ENCODE measurements at regions not wholly inside any gene's neighbourhood (a gene's known extent, or its start where the extent isn't known, plus 50 kb on each side); places are given as distances from the start of the nearest gene placed in this dataset.
"Not testable (repeated sequence)": the region's sequence is repeated elsewhere in the genome, so short reads cannot be mapped to it uniquely, and the experiment has no call there.

GRCh38 chr11:97033178-97033577 is 643.4 kb downstream of the JRKL start:
- no peak for DNase-seq

DNA sequence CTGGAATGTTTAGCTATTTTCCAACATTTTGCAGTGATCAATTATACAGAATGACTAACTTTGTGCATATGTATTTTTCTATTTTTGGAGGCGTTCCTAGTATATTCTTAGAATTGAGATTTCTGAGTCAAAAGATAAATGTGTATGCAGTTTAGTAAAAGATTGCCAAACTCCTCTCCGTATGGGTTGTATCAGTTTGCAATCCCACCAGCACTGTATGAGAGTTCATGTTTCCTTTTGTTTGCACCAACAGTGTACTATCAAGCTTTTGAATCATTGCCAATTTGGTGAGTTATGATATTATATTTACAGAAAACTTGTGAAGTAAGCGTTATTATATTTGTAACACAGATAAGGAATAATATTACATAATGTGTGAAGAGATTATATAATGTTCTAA is 658.7 kb downstream of the JRKL start:
- no peak for DNase-seq

DNA sequence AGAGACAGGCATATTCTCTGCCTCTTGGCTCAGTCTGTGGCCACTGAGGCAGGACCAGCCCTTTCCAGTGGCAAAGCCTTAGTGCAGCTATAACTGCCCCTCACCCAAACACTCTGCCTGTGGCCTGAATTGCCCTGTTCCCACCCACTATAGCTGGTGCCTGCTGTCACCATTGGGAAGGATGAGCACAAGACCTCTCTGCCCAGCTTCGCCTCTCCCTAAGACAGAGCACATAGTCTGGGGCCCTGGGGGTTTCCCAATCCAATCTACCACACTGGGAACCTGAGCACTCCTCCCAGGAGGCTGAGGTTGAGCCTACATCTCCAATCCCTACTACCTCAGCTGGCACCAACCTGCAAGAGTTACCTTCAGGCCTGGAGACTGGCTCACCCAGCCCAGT is 670.4 kb downstream of the JRKL start:
- DNase-seq = no peak

DNA sequence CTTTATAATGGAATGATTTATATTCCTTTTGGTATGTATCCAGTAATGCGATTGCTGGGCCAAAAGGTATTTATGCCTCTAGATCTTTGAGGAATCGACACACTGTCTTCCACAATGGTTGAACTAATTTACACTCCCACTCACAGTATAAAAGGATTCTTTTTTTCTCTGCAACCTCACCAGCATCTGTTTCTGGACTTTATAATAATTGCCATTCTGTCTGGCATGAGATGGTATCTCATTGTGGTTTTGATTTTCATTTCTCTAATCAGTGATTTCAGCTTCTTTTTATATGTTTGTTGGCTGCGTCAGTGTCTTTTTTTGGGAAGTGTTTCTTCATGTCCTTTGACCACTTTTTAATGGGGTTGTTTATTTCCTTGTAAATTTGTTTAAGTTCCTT is 679.3 kb downstream of the JRKL start:
- no peak for DNase-seq

DNA sequence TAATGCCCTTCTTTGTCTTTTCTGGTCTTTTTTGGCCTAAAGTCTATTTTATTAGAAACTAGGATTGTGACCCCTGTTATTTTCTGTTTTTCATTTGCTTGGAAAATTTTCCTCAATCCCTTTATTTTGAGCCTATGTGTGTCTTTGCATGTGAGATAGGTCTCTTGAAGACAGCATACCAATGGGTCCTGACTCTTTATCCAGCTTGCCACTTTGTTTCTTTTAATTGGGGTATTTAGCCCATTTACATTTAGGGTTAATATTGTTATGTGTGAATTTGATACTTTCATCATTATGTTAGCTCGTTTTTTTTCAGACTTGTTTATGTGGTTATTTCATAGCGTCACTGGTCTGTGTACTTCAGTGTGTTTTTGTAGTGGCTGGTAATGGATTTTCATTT is 682.6 kb downstream of the JRKL start:
- DNase-seq = no peak

- DNase-seq = not testable (repeated sequence)
These were observed 686.9 kb downstream of the JRKL start for GRCh38 chr11:97076666-97077065.

DNA sequence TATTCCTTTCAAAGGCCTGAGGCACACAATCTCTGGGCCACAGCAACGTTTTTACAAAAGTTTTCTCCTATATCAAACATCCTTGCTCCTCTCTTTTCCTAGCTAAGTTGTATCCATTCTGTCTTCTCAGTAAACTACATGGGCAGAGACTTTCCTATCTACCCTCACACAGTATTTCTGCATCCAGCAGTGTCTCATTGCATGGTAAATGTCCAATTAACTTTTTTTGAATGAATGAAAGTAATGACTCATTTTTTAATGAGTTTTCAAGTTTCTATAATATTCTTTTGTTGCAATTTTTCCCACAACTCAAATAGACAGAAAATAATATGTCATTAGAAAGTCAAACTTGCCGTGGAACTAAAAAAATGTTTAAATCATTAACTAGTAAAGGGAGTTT is 688.6 kb downstream of the JRKL start:
- no peak for DNase-seq

DNA sequence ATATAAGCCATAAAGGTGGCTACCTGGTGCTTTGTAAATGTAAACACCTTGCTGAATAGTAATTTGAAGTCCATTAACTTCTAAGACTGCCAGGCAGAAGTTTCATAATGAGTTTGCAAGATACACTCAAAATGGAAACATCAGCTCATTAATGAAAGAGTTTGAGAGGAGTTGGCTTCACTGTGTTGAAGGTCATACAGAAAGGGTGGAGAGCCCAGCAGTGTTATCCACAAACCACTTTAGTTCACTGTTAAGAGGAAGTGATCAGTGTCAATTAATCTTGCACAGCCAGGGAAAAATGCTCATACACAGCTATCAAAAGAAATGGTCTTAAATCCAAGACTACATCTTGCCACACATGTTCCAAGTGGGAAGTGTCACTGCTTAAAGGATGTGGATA is 689.4 kb downstream of the JRKL start:
- DNase-seq = no peak

DNA sequence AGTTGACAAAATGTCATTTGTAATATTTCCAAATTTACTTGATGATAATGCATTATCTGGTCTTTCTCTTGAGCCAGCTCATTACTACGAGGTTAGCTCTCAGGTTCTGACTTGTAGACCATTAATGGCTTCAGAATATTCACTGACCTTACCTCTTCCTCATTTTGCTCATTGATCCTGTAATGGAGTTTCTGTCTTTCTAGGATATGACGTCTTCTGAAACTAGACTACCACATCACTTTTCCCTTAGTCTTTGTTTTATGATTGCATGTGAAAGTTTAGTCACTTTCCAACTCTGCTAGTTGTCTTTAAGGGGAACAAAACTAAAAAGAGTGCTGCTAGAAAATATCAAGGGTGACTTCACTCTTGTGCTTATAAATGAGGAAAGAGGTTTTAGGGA is 697.6 kb downstream of the JRKL start:
- no peak for DNase-seq

- no peak for DNase-seq
These were observed 703.0 kb downstream of the JRKL start for GRCh38 chr11:97092823-97093222.

- DNase-seq = not testable (repeated sequence)
These were observed 712.4 kb downstream of the JRKL start for GRCh38 chr11:97102180-97102579.

DNA sequence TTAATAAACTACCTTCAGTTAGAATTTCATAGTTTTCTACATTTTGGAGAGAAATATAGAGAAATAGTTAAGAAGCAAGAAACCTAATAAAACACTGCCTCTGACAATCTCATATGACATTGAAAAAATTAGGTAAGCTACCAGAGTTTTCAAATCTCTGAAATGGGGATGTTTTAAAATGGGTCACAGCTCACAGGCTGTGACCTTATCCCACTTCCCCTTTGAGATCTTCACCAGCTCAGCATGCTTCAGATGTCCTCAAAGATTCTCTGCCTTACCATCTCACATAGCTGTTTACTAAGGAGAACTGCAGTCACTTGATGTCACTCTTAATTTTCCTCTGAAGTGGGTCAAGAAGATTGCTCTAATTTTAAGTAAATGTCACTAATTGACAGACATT is 717.8 kb downstream of the JRKL start:
- DNase-seq = no peak

DNA sequence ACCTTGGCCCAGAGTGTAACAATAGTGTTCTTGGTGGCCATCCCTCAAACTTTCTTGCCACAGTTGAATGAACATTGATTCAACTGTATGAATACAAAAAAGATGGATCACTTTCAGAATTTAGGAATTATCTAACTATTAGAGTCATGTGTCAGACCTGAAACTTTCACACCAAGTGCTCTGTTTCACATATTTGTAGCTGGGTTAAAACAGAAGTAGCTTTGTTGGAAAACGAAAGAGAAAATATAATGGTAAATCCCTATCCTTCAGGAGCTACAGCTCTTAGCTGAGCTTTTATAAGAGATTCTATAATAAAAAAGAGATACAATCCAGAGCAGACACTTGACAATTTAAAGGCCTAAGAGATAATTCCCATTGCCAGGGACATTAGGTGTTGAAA is 719.3 kb downstream of the JRKL start:
- no peak for DNase-seq

DNA sequence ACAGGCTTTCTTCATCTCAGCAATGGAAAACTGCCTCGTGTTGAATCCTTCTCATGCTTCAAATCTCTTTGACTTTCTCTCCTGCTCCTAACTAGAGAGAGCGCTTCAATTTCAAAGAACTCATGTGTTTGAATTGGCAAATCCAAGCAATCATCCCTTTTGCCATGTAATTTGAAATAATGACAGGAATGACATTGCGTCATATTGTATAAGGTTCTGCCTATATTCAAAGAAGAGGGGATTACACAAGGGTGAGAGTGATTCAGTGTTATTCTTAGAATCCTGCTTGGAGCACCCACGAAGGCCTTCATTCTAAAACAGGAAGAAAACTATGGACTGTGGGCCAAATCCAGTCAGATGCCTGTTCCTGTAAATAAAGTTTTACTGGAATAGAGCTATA is 720.6 kb downstream of the JRKL start:
- DNase-seq = no peak

GRCh38 chr11:97111559-97111958 is 721.7 kb downstream of the JRKL start:
- DNase-seq = no peak

DNA sequence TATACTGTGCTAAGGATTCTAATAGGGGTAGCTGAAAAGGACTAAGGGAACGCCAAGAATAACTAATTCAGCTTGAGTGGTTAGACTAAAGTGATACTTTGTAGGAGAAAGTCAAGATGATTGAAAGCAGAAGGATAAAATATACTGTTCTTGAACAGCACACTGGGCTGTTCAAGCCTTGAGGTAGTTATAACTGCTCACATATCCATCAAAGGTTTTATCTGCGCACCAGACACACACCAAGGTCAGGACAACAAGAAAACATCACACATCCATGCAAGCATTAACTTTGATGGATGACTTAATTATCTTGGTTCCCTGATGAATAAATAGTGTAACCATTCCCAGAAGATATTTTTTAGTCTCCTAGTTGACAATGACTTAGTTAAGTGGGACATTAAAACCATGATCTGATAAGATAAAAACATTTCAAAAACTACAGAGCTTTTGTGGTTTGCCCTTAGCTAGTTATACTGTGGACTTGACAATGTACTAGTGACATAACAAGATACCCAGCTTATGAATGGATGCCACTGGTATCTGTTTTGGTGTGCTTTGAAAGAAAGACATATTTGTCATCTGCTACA is 728.9 kb downstream of the JRKL start:
- no peak for DNase-seq

DNA sequence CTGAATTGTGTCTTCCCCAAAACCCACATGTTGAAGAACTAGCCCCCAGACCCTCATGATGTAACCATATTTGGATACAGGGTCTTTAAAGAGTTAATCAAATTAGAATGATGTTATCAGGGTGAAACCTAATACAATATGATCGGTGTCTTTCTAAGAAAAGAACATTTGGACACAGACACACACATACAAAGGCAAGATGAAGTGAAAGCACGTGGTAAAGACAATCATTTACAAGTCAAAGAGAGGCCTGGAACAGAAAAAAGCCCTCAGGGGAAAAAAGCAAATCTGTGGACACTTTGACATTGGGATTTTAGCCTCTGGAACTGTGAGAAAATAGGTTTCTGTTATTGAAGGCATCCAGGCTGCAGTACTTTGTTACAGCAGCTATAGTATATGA is 733.4 kb downstream of the JRKL start:
- DNase-seq = no peak

DNA sequence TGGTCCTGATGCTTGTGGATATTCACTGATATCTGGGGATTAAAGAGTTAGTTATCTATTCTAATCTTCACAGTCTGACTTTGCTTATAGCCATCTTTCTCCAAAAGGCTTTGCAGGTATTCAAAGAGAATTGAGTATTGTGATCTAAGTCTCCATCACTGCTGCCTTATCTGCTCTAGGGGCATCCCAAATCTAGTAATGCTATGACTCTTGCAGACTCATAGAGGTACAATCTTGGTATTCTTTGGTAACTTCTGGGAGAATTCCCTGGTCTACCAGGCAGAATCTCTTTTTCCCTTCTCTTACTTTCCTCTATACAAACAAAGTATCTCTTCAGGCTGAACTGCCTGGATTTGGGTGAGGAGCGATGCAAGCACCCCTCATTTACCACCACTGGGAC is 746.3 kb downstream of the JRKL start:
- DNase-seq = no peak

DNA sequence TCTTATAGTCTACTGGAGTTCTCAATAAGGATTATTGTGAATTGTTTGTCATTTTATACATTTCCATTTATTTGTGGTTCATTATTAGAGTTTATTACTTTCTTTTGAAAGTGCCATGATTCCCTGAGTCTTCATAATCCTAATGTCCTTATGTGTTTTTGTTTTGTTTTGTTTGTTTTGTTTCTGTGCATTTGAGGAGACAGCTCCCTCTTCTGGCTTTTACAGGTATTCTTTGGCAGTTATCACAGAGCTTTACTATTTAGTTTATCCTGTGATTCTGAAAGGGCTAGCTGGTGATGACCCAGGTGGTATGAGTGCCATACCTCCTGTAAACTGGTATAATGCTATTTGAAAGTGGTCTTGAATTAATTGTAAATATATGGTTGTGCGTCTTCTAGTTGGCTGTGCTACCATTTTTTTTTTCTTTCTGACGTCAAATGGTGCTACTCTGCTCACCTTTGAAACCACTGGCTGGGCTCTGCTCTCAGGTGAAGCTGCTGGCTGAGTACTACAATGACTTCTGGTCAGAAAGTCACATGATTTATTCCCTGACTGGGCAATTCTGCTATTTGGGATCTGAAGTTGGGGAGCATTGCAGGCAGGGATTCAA is 751.2 kb downstream of the JRKL start:
- no peak for DNase-seq

- no peak for DNase-seq
These were observed 753.6 kb downstream of the JRKL start for GRCh38 chr11:97143463-97143862.

GRCh38 chr11:97149741-97150140 is 759.9 kb downstream of the JRKL start:
- no peak for DNase-seq

DNA sequence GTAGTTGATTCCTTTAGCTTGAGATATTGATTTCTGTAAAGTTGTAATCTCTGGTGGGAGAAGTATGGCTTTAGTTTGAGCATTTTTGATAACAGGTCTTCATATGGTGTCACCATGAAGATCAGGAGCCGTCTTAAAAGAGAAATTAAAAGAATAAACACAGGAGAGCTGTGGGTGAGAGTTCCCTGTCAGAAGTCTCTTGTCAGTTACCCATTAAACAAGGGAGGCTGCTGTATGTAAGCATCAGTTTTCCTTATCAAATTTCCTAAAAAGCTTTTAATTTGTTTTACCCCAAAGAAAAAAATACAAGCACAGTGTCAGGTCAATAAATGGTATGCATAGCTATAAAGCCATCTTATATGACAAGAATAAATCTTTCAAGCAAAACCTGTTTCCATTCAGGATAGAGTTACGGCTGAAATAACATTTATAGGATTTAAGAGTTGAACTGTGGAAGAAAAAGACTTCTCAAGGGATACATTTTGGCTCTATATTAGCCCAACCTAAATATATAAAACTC is 767.5 kb downstream of the JRKL start:
- no peak for DNase-seq

- no peak for DNase-seq
These were observed 768.4 kb downstream of the JRKL start for GRCh38 chr11:97158243-97158642.

DNA sequence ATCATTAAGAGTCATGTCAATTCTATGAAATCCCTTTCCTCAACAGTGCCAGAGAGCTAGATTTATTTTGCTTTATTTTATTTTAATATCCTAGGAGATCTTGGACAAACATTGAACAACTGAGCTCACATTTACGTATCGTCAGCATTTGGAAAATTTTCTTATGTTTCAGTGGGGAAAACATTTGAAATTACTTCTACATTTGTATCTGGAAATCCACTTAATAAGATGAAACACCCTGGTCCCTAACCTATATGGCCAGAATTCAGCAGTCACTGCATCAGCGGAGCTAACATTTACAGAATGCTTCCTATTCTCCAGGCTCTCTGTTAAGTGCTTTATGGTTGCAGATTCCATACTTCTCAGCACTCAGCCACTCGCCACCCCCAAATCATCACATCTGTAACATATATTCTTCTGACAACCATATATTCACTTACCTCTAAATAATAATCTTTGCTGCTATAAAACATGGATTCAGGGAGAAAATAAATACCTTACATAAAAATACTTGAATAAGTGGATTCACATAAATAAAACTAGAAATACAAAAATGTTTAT is 773.9 kb downstream of the JRKL start:
- no peak for DNase-seq
